DMS79 (cell line): ENCODE measurements at regions not wholly inside any gene's neighbourhood (a gene's known extent, or its start where the extent isn't known, plus 50 kb on each side); places are given as distances from the start of the nearest gene placed in this dataset.
"Not testable (repeated sequence)": the region's sequence is repeated elsewhere in the genome, so short reads cannot be mapped to it uniquely, and the experiment has no call there.

Experiments used
- DNase-seq: peaks from one replicate; lab custom pipeline; 2025; lab: John Stamatoyannopoulos, UW

- DNase-seq = not testable (repeated sequence)
Observed at GRCh38 chr2:111316881-111317549, 196.3 kb downstream of the BCL2L11 start.

GRCh38 chr2:111319552-111319951 lies 198.8 kb downstream of the BCL2L11 start:
- DNase-seq = not testable (repeated sequence)

GRCh38 chr2:111320264-111320663 lies 199.6 kb downstream of the BCL2L11 start:
- not testable (repeated sequence) for DNase-seq

GRCh38 chr2:111320965-111321364 lies 200.3 kb downstream of the BCL2L11 start:
- not testable (repeated sequence) for DNase-seq

GRCh38 chr2:111323384-111323783 lies 202.7 kb downstream of the BCL2L11 start:
- not testable (repeated sequence) for DNase-seq

- DNase-seq = not testable (repeated sequence)
Observed at GRCh38 chr2:111327726-111328125, 207.0 kb downstream of the BCL2L11 start.

GRCh38 chr2:111329309-111329708 lies 208.6 kb downstream of the BCL2L11 start:
- not testable (repeated sequence) for DNase-seq

GRCh38 chr2:111331099-111331724 lies 210.5 kb downstream of the BCL2L11 start:
- not testable (repeated sequence) for DNase-seq

- not testable (repeated sequence) for DNase-seq
Observed at GRCh38 chr2:111335220-111335907, 214.7 kb downstream of the BCL2L11 start.

- not testable (repeated sequence) for DNase-seq
Observed at GRCh38 chr2:111338474-111338873, 217.8 kb downstream of the BCL2L11 start.

GRCh38 chr2:111339476-111339875 lies 218.8 kb downstream of the BCL2L11 start:
- not testable (repeated sequence) for DNase-seq

GRCh38 chr2:111344590-111344989 lies 223.9 kb downstream of the BCL2L11 start:
- not testable (repeated sequence) for DNase-seq

GRCh38 chr2:111345439-111345838 lies 224.7 kb downstream of the BCL2L11 start:
- DNase-seq = not testable (repeated sequence)

- not testable (repeated sequence) for DNase-seq
Observed at GRCh38 chr2:111346018-111346930, 225.6 kb downstream of the BCL2L11 start.

- DNase-seq = not testable (repeated sequence)
Observed at GRCh38 chr2:111347695-111348094, 227.0 kb downstream of the BCL2L11 start.

GRCh38 chr2:111348316-111348715 lies 227.6 kb downstream of the BCL2L11 start:
- not testable (repeated sequence) for DNase-seq

GRCh38 chr2:111355022-111355817 lies 234.5 kb downstream of the BCL2L11 start:
- not testable (repeated sequence) for DNase-seq

- DNase-seq = not testable (repeated sequence)
Observed at GRCh38 chr2:111355823-111356511, 235.3 kb downstream of the BCL2L11 start.

- DNase-seq = not testable (repeated sequence)
Observed at GRCh38 chr2:111356512-111357031, 235.9 kb downstream of the BCL2L11 start.
